ENCODE measurements at regions not wholly inside any gene's neighbourhood (a gene's known extent, or its start where the extent isn't known, plus 50 kb on each side); places are given as distances from the start of the nearest gene placed in this dataset.

- no peak for ATAC-seq
- DNase-seq: no peak
- intact Hi-C loops (cut with DNase I): no loop called here
Observed at GRCh38 chr4:35175487-35175886, 1068.8 kb downstream of the ARAP2 start.

- DNase-seq (no peak), ATAC-seq (no peak)
- intact Hi-C loops (cut with DNase I): no loop called here
Observed at GRCh38 chr4:35175894-35176293, 1068.4 kb downstream of the ARAP2 start.

GRCh38 chr4:35182451-35182850 is 1061.9 kb downstream of the ARAP2 start:
- intact Hi-C loops (cut with DNase I): no loop called here
- DNase-seq: no peak
- no peak for ATAC-seq

GRCh38 chr4:35189988-35190613 is 1054.2 kb downstream of the ARAP2 start:
- intact Hi-C loops (cut with DNase I): no loop called here
- no peak for DNase-seq
- ATAC-seq: no peak

- ATAC-seq (no peak), DNase-seq (no peak)
- intact Hi-C loops (cut with DNase I): no loop called here
Observed at GRCh38 chr4:35201403-35201802, 1042.9 kb downstream of the ARAP2 start.

- no peak for ATAC-seq
- intact Hi-C loops (cut with DNase I): no loop called here
- no peak for DNase-seq
Observed at GRCh38 chr4:35216636-35217035, 1027.7 kb downstream of the ARAP2 start.

- intact Hi-C loops (cut with DNase I): no loop called here
Observed at GRCh38 chr4:35217331-35217730, 1027.0 kb downstream of the ARAP2 start.

GRCh38 chr4:35228313-35228712 is 1016.0 kb downstream of the ARAP2 start:
- no peak for ATAC-seq
- DNase-seq: no peak
- intact Hi-C loops (cut with DNase I): no loop called here

More at GRCh38 chr4:35217331-35217730, 1027.0 kb downstream of the ARAP2 start:
- no peak for DNase-seq
- ATAC-seq: no peak

GRCh38 chr4:35229021-35229420 is 1015.3 kb downstream of the ARAP2 start:
- ATAC-seq (no peak), DNase-seq (no peak)
- intact Hi-C loops (cut with DNase I): no loop called here

GRCh38 chr4:35237924-35238323 is 1006.4 kb downstream of the ARAP2 start:
- DNase-seq (no peak), ATAC-seq (no peak)
- intact Hi-C loops (cut with DNase I): no loop called here

GRCh38 chr4:35238793-35239192 is 1005.5 kb downstream of the ARAP2 start:
- ATAC-seq (no peak), DNase-seq (no peak)
- intact Hi-C loops (cut with DNase I): no loop called here

- DNase-seq (no peak), ATAC-seq (no peak)
- intact Hi-C loops (cut with DNase I): no loop called here
Observed at GRCh38 chr4:35246493-35246892, 997.8 kb downstream of the ARAP2 start.

- DNase-seq (no peak), ATAC-seq (no peak)
- intact Hi-C loops (cut with DNase I): no loop called here
Observed at GRCh38 chr4:35247047-35247446, 997.3 kb downstream of the ARAP2 start.

- DNase-seq: no peak
- intact Hi-C loops (cut with DNase I): no loop called here
- ATAC-seq: no peak
Observed at GRCh38 chr4:35250331-35250730, 994.0 kb downstream of the ARAP2 start.

- intact Hi-C loops (cut with DNase I): no loop called here
- ATAC-seq (no peak), DNase-seq (no peak)
Observed at GRCh38 chr4:35250761-35251160, 993.6 kb downstream of the ARAP2 start.

- ATAC-seq (no peak), DNase-seq (no peak)
- intact Hi-C loops (cut with DNase I): no loop called here
Observed at GRCh38 chr4:35252071-35252470, 992.2 kb downstream of the ARAP2 start.

- DNase-seq: no peak
- intact Hi-C loops (cut with DNase I): no loop called here
- no peak for ATAC-seq
Observed at GRCh38 chr4:35252866-35253265, 991.4 kb downstream of the ARAP2 start.

GRCh38 chr4:35253331-35253730 is 991.0 kb downstream of the ARAP2 start:
- DNase-seq (no peak), ATAC-seq (no peak)
- intact Hi-C loops (cut with DNase I): no loop called here

GRCh38 chr4:35286434-35286833 is 957.9 kb downstream of the ARAP2 start:
- DNase-seq: no peak
- intact Hi-C loops (cut with DNase I): no loop called here
- ATAC-seq: no peak

GRCh38 chr4:35300996-35301774 is 943.1 kb downstream of the ARAP2 start:
- DNase-seq: no peak
- no peak for ATAC-seq
- intact Hi-C loops (cut with DNase I): no loop called here

GRCh38 chr4:35315419-35315818 is 928.9 kb downstream of the ARAP2 start:
- ATAC-seq: no peak

More at GRCh38 chr4:35315419-35315818, 928.9 kb downstream of the ARAP2 start:
- intact Hi-C loops (cut with DNase I): no loop called here
- no peak for DNase-seq

All from left cardiac atrium (tissue), 4 donors.